ENCODE measurements at regions not wholly inside any gene's neighbourhood (a gene's known extent, or its start where the extent isn't known, plus 50 kb on each side); places are given as distances from the start of the nearest gene placed in this dataset.

- peaks cover 49% of the 10 kb centered on the region for H3K4me1 Mint-ChIP-seq (ENCODE audit: low read depth)
- peak; percentile 79 for DNase-seq
- H3K27ac Mint-ChIP-seq = peak overlapping the region; percentile 69
- H3K36me3 Mint-ChIP-seq (ENCODE audit: low read depth) = peaks cover 16% of the 10 kb centered on the region; the same call in 1 of the 2 replicates
- no peaks in the 10 kb centered on the region; the same call in 1 of the 2 replicates for H3K27me3 Mint-ChIP-seq (ENCODE audit: insufficient read depth)
- no peak for TF ChIP-seq CTCF (IDR thresholded peaks at IDR 0.05)
- H3K9me3 Mint-ChIP-seq = peaks cover 17% of the 10 kb centered on the region
- H3K4me3 Mint-ChIP-seq = peak overlapping the region; percentile 9; the same call in 1 of the 2 replicates
These were observed 220.7 kb upstream of the EMCN start for GRCh38 chr4:100738196-100739165.

- Mint-ChIP-seq H3K36me3 (ENCODE audit: low read depth) (peaks cover 20% of the 10 kb centered on the region; the same call in 1 of the 2 replicates), H3K9me3 (peaks cover 21% of the 10 kb centered on the region), H3K27ac (peak overlapping the region; percentile 54; the same call in 1 of the 2 replicates), H3K4me1 (ENCODE audit: low read depth) (peaks cover 40% of the 10 kb centered on the region), H3K27me3 (ENCODE audit: insufficient read depth) (no peaks in the 10 kb centered on the region; the same call in 1 of the 2 replicates), H3K4me3 (no peak overlapping the region)
- no peak for TF ChIP-seq CTCF (IDR thresholded peaks at IDR 0.05)
- DNase-seq = peak; percentile 90
These were observed 219.0 kb upstream of the EMCN start for GRCh38 chr4:100736641-100737451.

GRCh38 chr4:100728861-100729260, 211.0 kb upstream of the EMCN start:
- Mint-ChIP-seq H3K36me3 (ENCODE audit: low read depth) (peaks cover 8% of the 10 kb centered on the region; the same call in 1 of the 2 replicates), H3K27me3 (ENCODE audit: insufficient read depth) (no peaks in the 10 kb centered on the region), H3K4me3 (no peak overlapping the region), H3K27ac (no peak overlapping the region), H3K4me1 (ENCODE audit: low read depth) (peaks cover 6% of the 10 kb centered on the region; the same call in 1 of the 2 replicates), H3K9me3 (peaks cover 8% of the 10 kb centered on the region)
- no peak for DNase-seq
- no peak for TF ChIP-seq CTCF (IDR thresholded peaks at IDR 0.05)

- Mint-ChIP-seq H3K27me3 (ENCODE audit: insufficient read depth) (no peaks in the 10 kb centered on the region), H3K4me1 (ENCODE audit: low read depth) (no peaks in the 10 kb centered on the region), H3K36me3 (ENCODE audit: low read depth) (no peaks in the 10 kb centered on the region), H3K4me3 (no peak overlapping the region), H3K9me3 (no peaks in the 10 kb centered on the region), H3K27ac (no peak overlapping the region)
- no peak for DNase-seq
- TF ChIP-seq CTCF (IDR thresholded peaks at IDR 0.05) = no peak
These were observed 205.1 kb upstream of the EMCN start for GRCh38 chr4:100722866-100723459.

GRCh38 chr4:100722133-100722532, 204.3 kb upstream of the EMCN start:
- Mint-ChIP-seq H3K9me3 (no peaks in the 10 kb centered on the region), H3K4me3 (no peak overlapping the region), H3K27me3 (ENCODE audit: insufficient read depth) (no peaks in the 10 kb centered on the region), H3K27ac (no peak overlapping the region), H3K36me3 (ENCODE audit: low read depth) (no peaks in the 10 kb centered on the region), H3K4me1 (ENCODE audit: low read depth) (no peaks in the 10 kb centered on the region)
- TF ChIP-seq CTCF (IDR thresholded peaks at IDR 0.05) = no peak
- DNase-seq = no peak

All from HFFc6 (cell line).